ENCODE measurements at regions not wholly inside any gene's neighbourhood (a gene's known extent, or its start where the extent isn't known, plus 50 kb on each side); places are given as distances from the start of the nearest gene placed in this dataset.
A peak's percentile ranks its signal among the peaks of the same experiment; 100 is the strongest.

GRCh38 chr18:51486735-51487366 lies 289.4 kb upstream of the MEX3C start:
- no peaks in the 10 kb centered on the region for H3K36me3 ChIP-seq (ENCODE audit: control insufficient read depth in 2 of 4, insufficient read depth in 4 of 4, low read length in 3 of 4)
- no peak overlapping the region for H2BK5ac ChIP-seq (ENCODE audit: low read depth, low read length)
- peaks cover 0 to 8% (median 5%) of the 10 kb centered on the region in 4 experiments; a peak in 4 of 7 replicates for H3K4me1 ChIP-seq (replicated peaks in 1 of 4; ENCODE audit: control insufficient read depth in 3 of 4, insufficient read depth in 4 of 4, low read length in 3 of 4)
- no peaks in the 10 kb centered on the region for H4K20me1 ChIP-seq (replicated peaks in 1 of 2; ENCODE audit: control insufficient read depth in 1 of 2, insufficient read depth in 2 of 2, low read length in 2 of 2)
- no peaks in the 10 kb centered on the region for H3K79me2 ChIP-seq (ENCODE audit: control insufficient read depth in 1 of 2, insufficient read depth in 2 of 2, low read length in 2 of 2)
- no peak overlapping the region for H2AK5ac ChIP-seq (ENCODE audit: low read depth, low read length)
- no peak overlapping the region for H4K5ac ChIP-seq (ENCODE audit: insufficient read length, low read depth, low read length)
- H3K4ac ChIP-seq (replicated peaks; ENCODE audit: insufficient read length, low read depth, low read length) = no peak overlapping the region
- no peak overlapping the region for H4K8ac ChIP-seq (ENCODE audit: extremely low read depth, insufficient read depth, low read length)
- H2BK20ac ChIP-seq (ENCODE audit: low read length) = 0 out of 2 replicates have a peak overlapping the region, but pooled peaks have one; percentile 14
- WGBS, 2 experiments (ENCODE audit: extremely low coverage in 1 of 2, insufficient coverage in 1 of 2, insufficient read length in 1 of 2, insufficient replicate concordance in 2 of 2, low coverage in 1 of 2, low lambda C conversion rate in 2 of 2, missing lambda C conversion rate in 1 of 2) = 91% methylated on average over 6 of the region's 6 CpGs; no CpG with 5 or more reads in 1 of the 2 experiments
- no peak overlapping the region for H3K4me2 ChIP-seq (ENCODE audit: insufficient read depth in 1 of 2, low read depth in 2 of 2, low read length in 2 of 2)
- no peak overlapping the region for H3K9ac ChIP-seq (replicated peaks in 1 of 4; ENCODE audit: extremely low read depth in 1 of 4, low read depth in 3 of 4, low read length in 3 of 4)
- TF ChIP-seq CEBPB (IDR thresholded peaks at IDR 0.05; ENCODE audit: low read depth, low read length) (no peak), ATF3 (IDR thresholded peaks at IDR 0.05; ENCODE audit: insufficient read depth, low read depth, low read length) (no peak), EP300 (IDR thresholded peaks at IDR 0.05; ENCODE audit: borderline replicate concordance in 1 of 2, low read depth in 2 of 2, low read length in 2 of 2) (no peak), TCF12 (IDR thresholded peaks at IDR 0.05; ENCODE audit: low read depth, low read length) (no peak), RXRA (IDR thresholded peaks at IDR 0.05; ENCODE audit: insufficient read depth, low read depth, low read length) (no peak)
- ChIA-PET POLR2A (ENCODE audit: partially characterized antibody) (interaction anchor here (1.1 kb wide), 1 partner anchor 12 kb away, joined by 3 read pairs; no protein-coding TSS in a partner anchor), CTCF (ENCODE audit: partially characterized antibody) (interaction anchor here (0.8 to 1.3 kb wide), 4 partner anchors 9 to 122 kb away, joined by 3 to 5 read pairs (median 3); no protein-coding TSS in a partner anchor)
- no peak overlapping the region for H2BK120ac ChIP-seq (replicated peaks; ENCODE audit: low read depth, low read length)
- H3K4me3 ChIP-seq (ENCODE audit: extremely low read depth in 1 of 4, insufficient read depth in 2 of 4, low read depth in 3 of 4, low read length in 4 of 4) = no peak overlapping the region
- H3K79me1 ChIP-seq (ENCODE audit: low read depth, low read length) = no peaks in the 10 kb centered on the region
- DNase-seq (ENCODE audit: low read depth in 1 of 2, low spot score in 2 of 2) (no peak), FAIRE-seq (no peak)
- no peak overlapping the region for H3K27ac ChIP-seq (ENCODE audit: low read depth, low read length)
- H2BK15ac ChIP-seq (ENCODE audit: low read length) = no peak overlapping the region
- peaks cover 0 to 2% of the 10 kb centered on the region in 2 experiments; a peak in 1 of 4 replicates for H3K9me3 ChIP-seq (ENCODE audit: insufficient read depth in 2 of 2, low read depth in 1 of 2, low read length in 1 of 2)
- H3K27me3 ChIP-seq (replicated peaks in 1 of 4; ENCODE audit: control insufficient read depth in 3 of 4, extremely low read depth in 1 of 4, insufficient read depth in 3 of 4, low read length in 3 of 4) = no peaks in the 10 kb centered on the region
- no peak overlapping the region for H3K56ac ChIP-seq (replicated peaks; ENCODE audit: insufficient read length, low read depth, low read length)
- peak overlapping the region; percentile 35 for H4K91ac ChIP-seq (replicated peaks; ENCODE audit: insufficient read length, low read length)
- no peaks in the 10 kb centered on the region; the same call in 1 of the 2 replicates for H3K23me2 ChIP-seq (ENCODE audit: low read depth, low read length)
- H2AFZ ChIP-seq (ENCODE audit: low read length) = no peak overlapping the region
- H3K18ac ChIP-seq (ENCODE audit: extremely low read depth, low read length) = no peak overlapping the region
- no peak overlapping the region; the same call in 1 of the 2 replicates for H2BK12ac ChIP-seq (ENCODE audit: low read depth, low read length)
- H3K23ac ChIP-seq (ENCODE audit: insufficient read length) = no peak overlapping the region
- H3K14ac ChIP-seq (ENCODE audit: insufficient read length) = no peak overlapping the region
